ENCODE measurements at regions not wholly inside any gene's neighbourhood (a gene's known extent, or its start where the extent isn't known, plus 50 kb on each side); places are given as distances from the start of the nearest gene placed in this dataset.
A peak's percentile ranks its signal among the peaks of the same experiment; 100 is the strongest.

- DNase-seq (ENCODE audit: low read depth) = peak; percentile 12
- TF ChIP-seq, protein P1, sequence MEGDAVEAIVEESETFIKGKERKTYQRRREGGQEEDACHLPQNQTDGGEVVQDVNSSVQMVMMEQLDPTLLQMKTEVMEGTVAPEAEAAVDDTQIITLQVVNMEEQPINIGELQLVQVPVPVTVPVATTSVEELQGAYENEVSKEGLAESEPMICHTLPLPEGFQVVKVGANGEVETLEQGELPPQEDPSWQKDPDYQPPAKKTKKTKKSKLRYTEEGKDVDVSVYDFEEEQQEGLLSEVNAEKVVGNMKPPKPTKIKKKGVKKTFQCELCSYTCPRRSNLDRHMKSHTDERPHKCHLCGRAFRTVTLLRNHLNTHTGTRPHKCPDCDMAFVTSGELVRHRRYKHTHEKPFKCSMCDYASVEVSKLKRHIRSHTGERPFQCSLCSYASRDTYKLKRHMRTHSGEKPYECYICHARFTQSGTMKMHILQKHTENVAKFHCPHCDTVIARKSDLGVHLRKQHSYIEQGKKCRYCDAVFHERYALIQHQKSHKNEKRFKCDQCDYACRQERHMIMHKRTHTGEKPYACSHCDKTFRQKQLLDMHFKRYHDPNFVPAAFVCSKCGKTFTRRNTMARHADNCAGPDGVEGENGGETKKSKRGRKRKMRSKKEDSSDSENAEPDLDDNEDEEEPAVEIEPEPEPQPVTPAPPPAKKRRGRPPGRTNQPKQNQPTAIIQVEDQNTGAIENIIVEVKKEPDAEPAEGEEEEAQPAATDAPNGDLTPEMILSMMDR (IDR thresholded peaks at IDR 0.05; ENCODE audit: low read depth, low read length, missing control alignments) = peak; percentile 48
- no peak overlapping the region for H3K4me3 ChIP-seq (ENCODE audit: low read depth, low read length)
Observed at GRCh38 chr17:14784997-14785696, 480.0 kb downstream of the PMP22 start.

DNA sequence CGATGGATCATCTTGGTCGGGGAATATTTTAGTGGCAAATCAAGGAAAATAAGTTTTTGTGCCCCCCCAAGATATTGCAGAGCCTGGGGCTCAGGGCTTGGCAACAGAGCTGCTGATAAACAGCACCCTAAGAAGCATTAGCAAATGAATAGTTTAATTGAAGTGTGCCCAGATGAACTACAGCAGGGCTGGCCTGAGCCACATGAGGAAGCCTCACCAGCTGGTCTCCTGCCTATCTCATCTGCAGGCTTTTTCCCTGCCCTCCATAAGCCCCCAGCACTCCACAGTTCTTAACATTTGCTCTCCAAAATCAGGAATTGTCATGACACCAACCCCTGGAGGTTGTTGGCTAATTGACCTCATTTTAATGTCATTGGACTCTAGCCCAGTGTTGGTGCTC is 480.2 kb downstream of the HS3ST3B1 start:
- no peak for DNase-seq (ENCODE audit: low read depth)
- H3K4me3 ChIP-seq (ENCODE audit: low read depth, low read length) = no peak overlapping the region
- TF ChIP-seq, protein P1 (IDR thresholded peaks at IDR 0.05; ENCODE audit: low read depth, low read length, missing control alignments) = no peak

GRCh38 chr17:14780097-14780651 is 479.3 kb downstream of the HS3ST3B1 start:
- no peak overlapping the region for H3K4me3 ChIP-seq (ENCODE audit: low read depth, low read length)
- TF ChIP-seq, protein P1 (IDR thresholded peaks at IDR 0.05; ENCODE audit: low read depth, low read length, missing control alignments) = no peak
- DNase-seq (ENCODE audit: low read depth) = no peak

- TF ChIP-seq, protein P1 (IDR thresholded peaks at IDR 0.05; ENCODE audit: low read depth, low read length, missing control alignments) = no peak
- no peak overlapping the region for H3K4me3 ChIP-seq (ENCODE audit: low read depth, low read length)
- DNase-seq (ENCODE audit: low read depth) = no peak
Observed at GRCh38 chr17:14779241-14779640, 478.4 kb downstream of the HS3ST3B1 start.

DNA sequence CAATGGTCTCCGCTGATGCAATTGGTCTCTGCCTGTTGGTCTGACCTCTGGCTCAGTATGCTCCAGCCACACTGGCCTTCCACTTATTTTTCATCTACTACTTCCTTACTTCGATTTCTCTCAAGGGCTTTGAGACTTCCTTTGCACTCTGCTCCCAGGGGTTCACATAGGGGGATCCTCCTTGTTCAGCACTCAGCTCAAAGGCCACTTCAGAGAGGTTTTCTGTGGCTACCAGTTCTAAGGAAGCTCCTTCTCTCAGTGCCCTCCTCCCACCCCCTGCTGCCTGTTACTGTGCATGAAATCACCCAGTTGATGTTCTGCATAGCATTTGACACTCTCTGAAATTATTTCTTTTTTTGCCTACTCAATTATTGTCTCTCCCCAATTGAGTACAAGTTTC is 476.4 kb downstream of the HS3ST3B1 start:
- DNase-seq (ENCODE audit: low read depth) = no peak
- TF ChIP-seq, protein P1 (IDR thresholded peaks at IDR 0.05; ENCODE audit: low read depth, low read length, missing control alignments) = no peak
- no peak overlapping the region for H3K4me3 ChIP-seq (ENCODE audit: low read depth, low read length)

- H3K4me3 ChIP-seq (ENCODE audit: low read depth, low read length) = no peak overlapping the region
- TF ChIP-seq, protein P1 (IDR thresholded peaks at IDR 0.05; ENCODE audit: low read depth, low read length, missing control alignments) = no peak
- no peak for DNase-seq (ENCODE audit: low read depth)
Observed at GRCh38 chr17:14776791-14777190, 475.9 kb downstream of the HS3ST3B1 start.

Measured in GM12864 (cell line).